Stimulated activated CD4-positive, alpha-beta T cell treated with anti-CD3 and anti-CD28 coated beads, Interleukin-2, amount 100 ng/mL, for 24 hours (primary cell): ENCODE measurements at regions not wholly inside any gene's neighbourhood (a gene's known extent, or its start where the extent isn't known, plus 50 kb on each side); places are given as distances from the start of the nearest gene placed in this dataset.

Experiments used
- DNase-seq, 2 donors: peaks; one replicate each; pipeline ENCODE4 v3.0.0-alpha.2; 2020

DNA sequence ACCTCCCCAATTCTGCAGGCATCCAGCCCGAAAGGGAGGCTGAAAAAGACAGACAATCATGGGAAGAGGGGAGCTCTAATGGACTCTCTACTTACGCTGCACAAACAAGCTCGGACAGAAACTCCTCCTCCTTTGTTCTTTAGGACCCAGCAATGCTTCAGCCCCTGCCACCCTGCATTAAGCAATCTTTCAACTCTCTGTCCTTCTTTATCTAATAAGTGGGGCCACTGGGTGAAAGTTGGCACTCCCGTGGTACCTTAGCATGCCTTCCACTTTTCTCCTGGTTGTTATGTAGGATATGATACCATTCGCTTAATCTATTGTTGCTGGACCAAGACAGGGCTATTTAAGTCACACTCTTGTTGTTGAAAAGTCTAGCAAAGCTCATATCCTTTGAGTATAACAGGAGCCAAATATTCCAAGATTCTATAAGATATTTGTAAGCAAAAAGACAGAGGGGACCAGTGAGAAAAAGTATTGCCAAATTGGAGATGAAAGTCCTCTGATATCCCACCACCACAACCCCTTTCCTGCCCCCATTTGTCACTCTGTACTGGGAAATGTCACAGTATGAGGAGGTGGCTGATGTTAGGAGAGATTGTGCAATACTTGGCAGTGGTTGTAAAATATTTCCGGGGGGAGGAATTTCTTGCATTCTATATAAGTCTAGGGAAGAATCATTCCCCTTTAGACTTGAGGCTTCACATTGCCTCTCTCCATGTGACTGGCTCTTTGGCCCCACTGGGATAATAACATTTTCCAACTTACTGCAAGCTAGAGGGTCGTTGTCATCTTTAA lies 137.3 kb upstream of the GJB5 start:
- DNase-seq: no peak

GRCh38 chr1:34618381-34618780 lies 136.5 kb upstream of the GJB5 start:
- no peak for DNase-seq

GRCh38 chr1:34619256-34619655 lies 135.6 kb upstream of the GJB5 start:
- DNase-seq: no peak

GRCh38 chr1:34621916-34622315 lies 132.9 kb upstream of the GJB5 start:
- no peak for DNase-seq

GRCh38 chr1:34625521-34626015 lies 129.3 kb upstream of the GJB5 start:
- no peak for DNase-seq

DNA sequence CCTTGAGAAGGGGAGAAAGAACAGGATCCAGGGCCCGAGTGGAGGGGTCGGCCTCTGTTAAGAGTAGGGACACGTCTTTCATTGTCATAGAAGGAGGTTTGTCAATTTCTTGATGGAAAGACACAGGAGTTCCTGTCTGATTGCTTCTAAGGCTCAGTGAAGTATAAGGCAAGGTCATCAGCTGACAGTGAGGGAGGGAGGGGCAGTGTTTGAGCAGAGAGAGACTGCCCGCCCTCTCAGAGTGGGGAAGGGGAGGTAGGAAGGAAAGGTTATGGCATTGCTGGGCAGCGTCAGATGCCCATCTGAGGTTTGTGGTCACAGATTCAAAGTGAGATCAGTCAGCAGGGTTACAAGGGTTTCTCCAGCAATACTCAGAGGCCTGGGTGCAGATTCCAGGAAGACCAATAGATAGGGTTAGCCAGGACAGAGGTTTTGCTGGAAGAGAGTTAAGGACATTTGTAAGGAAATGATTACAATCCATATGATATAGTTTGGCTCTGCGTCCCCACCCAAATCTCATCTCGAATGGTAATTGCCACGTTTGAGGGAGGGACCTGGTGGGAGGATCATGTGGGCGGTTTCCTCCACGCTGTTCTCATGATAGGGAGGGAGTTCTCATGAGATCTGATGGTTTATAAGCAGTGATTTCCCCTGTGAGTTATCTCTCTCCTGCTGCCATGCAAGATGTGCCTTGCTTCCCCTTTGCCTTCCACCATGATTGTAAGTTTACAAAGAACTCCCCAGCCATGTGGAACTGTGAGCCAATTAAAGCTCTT lies 127.2 kb upstream of the GJB5 start:
- no peak for DNase-seq

GRCh38 chr1:34631126-34631525 lies 123.7 kb upstream of the GJB5 start:
- DNase-seq: no peak

GRCh38 chr1:34639701-34640100 lies 115.1 kb upstream of the GJB5 start:
- DNase-seq: no peak

DNA sequence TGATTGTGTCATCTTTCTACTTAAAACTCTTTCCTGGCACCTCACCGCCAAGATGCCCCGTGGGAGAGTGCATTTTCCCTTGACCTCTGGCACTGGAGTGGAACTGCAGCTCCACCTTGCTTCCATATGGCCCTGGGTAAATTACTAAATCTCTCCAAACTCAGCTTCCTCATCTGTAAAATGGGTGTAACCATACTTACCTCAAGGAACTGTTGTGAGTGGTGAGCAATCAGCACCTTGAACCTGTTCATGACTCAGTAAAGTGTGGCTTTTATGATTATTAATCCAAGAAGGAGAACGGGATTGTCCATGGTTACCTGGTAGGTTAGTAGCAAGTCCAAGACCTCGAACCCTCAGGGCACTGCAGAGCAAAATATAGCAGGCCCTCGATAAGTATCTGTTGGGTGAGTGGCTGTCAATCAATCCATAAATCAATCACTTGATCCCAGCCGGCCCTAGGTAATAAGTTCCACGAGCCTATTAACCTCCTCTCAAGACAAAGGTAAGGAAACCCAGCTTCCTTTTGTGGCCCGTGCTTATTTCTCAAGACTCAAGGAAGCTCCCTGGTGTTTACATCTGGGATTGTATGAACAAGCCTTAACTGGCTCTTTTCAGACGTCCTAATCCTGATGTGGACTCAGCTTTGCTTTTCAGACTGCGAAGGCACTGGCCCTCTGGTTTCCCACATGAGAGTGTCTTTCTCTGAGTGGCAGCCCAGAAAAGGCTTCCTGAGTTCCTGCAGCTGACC lies 114.0 kb upstream of the GJB5 start:
- no peak for DNase-seq

GRCh38 chr1:34642679-34643078 lies 112.2 kb upstream of the GJB5 start:
- no peak for DNase-seq

GRCh38 chr1:34645109-34645688 lies 109.6 kb upstream of the GJB5 start:
- DNase-seq: no peak

GRCh38 chr1:34645919-34646318 lies 108.9 kb upstream of the GJB5 start:
- no peak for DNase-seq

DNA sequence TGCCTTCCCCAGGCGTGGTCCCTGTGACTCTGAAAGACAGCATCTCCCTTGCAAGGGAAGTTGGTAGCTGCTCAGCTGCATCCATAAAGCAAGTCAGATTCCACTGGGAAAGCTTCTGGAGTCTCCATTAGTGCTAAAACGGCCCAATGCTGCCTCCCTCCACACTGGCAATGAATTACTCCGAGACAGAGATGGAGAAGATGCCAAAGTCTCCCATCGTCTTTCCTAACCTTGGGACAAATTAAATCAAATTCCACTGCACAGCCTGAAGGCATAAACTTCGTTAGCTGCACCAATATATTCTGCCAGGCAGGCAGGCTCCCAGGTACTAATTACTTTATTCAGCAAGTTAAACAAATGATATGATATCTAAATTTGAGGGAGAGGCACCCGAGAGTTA lies 106.3 kb upstream of the GJB5 start:
- DNase-seq: no peak

DNA sequence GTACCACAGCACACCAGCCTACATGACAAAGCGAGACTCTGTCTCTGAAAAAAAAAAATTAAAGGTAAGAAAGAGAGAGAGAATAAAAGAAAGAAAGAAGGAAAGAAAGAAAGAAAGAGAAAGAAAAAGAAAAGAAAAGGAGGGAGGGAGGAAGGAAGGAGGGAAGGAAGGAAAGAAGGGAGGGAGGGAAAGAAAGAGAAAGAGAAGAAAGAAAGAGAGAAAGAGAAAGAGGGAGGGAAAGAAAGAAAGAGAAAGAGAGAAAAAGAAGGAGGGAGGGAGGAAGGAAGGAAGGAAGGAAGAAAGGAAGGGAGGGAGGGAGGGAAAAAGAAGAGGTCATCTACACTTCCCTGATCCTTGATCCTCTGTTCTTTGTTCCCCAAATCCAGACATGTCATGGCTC lies 104.8 kb upstream of the GJB5 start:
- no peak for DNase-seq

DNA sequence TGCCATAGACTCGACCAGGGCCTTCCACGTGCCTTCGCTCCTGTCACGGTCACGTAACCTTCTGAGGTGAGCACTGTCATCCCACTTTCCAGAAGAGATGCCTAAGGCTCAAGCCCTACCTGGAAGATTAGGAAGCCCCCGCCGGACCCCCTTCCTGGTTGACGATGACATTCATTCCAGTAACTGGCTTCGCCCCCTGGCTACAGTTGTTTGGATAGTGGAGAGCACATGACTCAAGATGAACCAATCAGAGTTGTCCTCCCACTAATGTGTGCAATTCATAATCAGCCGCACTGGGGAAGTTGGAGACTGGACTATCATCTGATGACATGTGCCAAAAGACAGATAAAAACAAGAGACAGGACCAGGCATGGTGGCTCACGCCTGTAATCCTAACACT lies 104.0 kb upstream of the GJB5 start:
- DNase-seq: no peak

DNA sequence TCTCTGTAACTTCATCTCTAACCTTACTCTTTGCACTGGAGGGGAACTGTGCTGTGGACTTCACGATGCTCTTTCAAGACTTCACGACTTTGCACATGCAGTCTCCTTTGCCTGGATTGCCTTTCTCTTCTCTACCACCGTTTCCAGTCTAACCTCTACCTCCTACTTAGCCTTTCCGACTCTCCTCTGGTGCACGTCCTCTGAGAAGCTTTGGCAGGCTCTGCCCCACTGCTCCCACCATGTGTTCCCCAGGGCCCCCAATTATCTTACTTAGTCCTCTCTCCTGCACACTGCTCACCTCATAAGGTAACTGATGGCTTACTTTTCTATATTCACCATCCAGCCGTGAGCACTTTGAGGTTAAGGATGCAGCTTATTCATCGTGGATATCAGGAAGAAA lies 101.7 kb upstream of the GJB5 start:
- DNase-seq: no peak

GRCh38 chr1:34655206-34655874 lies 99.5 kb upstream of the GJB5 start:
- DNase-seq: no peak

DNA sequence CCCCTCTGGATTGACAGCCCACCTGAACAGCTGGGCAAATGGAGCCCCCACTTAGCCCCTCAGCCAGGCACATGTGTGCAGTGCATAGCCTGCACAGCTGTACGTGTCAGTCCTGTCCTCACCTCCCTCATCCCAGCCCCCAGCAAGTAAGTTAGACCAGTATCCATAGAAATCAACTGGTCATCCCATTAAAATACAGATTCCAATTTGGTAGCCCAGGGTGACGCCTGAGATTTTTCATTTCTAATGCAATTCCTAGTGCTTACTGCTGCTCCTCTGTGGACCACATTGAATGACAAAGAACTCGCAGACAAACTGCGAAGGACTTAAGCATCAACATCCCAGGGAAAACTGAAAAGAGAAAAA lies 99.0 kb upstream of the GJB5 start:
- no peak for DNase-seq

- no peak for DNase-seq
Observed at GRCh38 chr1:34656299-34656698, 98.5 kb upstream of the GJB5 start.

DNA sequence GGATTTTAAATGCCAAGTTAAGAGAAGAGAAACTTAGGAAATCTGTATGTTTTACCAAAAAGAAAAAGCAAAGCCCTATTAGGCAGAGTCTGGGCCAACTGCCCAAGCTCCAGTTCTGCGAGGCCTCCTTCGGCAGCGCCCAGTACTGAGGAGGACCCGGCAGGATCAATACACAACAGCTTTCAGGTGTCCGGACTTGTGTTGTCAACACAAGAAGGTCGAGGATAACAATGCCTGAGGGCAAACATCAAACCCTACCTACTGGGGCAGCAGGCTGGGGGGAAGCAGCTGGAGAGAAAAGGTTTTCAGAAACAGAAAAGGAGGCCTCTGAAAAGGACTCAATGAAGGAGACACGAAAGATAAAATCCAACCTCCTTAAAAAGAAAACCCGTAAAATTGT lies 98.1 kb upstream of the GJB5 start:
- DNase-seq: no peak

GRCh38 chr1:34657266-34657665 lies 97.6 kb upstream of the GJB5 start:
- no peak for DNase-seq

- DNase-seq: no peak
Observed at GRCh38 chr1:34657849-34658248, 97.0 kb upstream of the GJB5 start.

GRCh38 chr1:34663031-34663430 lies 91.8 kb upstream of the GJB5 start:
- DNase-seq: no peak
